ENCODE measurements at regions not wholly inside any gene's neighbourhood (a gene's known extent, or its start where the extent isn't known, plus 50 kb on each side); places are given as distances from the start of the nearest gene placed in this dataset.

DNA sequence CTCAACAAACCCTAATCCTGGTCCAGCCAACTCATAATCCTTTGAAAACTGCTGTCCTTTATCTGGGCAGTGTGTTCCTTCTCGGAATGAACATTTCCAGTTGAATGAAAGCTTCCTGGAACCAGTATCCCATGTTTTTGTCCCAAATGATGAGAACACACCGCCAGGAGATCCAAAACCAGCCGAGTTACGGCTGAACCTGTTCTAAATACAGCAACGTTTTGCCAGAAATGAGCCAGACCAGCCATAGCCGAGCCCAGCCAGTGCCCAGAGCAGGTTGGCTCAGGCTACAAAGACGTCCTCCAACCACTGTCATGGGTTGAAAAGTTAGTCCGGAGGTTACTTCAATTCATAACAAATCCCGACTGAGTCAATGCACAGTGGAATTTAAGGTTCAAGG, 67.6 kb upstream of the FOXF1 start:
- Histone ChIP-seq H3K9me3 (ENCODE audit: control insufficient read depth, insufficient read depth, low read length) (no peaks in the 10 kb centered on the region), H3K36me3 (ENCODE audit: control insufficient read depth, insufficient read depth, low read length) (no peaks in the 10 kb centered on the region), H3K9ac (ENCODE audit: low read depth, low read length) (no peak overlapping the region), H3K4me1 (ENCODE audit: control insufficient read depth, insufficient read depth, low read length) (no peaks in the 10 kb centered on the region), H3K4me3 (ENCODE audit: low read depth, low read length) (no peak overlapping the region), H3K27me3 (ENCODE audit: control insufficient read depth, insufficient read depth, low read length) (no peaks in the 10 kb centered on the region)

DNA sequence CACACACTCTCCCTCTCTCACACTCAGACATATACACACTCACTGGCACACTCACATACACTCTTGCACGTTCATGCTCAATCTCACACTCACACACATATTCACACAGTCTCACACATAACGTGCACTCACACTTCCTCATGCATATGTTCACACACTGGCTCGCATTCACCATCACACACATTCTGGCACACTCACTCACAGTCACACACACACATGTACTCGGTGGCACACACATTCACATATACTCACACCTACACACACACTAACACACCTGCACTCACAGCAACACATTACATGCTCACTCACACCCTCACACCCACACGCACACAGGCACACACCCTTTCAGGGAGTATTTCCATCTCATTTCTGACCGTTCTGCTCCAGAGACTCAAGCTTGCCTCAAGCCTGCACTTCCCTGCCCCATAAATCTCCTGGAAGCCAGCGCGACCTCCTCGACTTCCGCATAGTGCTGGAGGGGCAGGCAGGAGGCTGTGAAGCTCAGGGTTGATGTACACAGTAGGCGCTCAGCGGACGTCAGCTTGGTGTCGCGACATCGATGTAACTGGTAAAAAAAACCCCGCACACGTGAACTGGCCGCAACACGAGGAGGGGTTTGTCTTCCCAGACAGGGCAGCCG, 66.7 kb upstream of the FOXF1 start:
- Histone ChIP-seq H3K9me3 (ENCODE audit: control insufficient read depth, insufficient read depth, low read length) (no peaks in the 10 kb centered on the region), H3K4me3 (ENCODE audit: low read depth, low read length) (no peak overlapping the region), H3K4me1 (ENCODE audit: control insufficient read depth, insufficient read depth, low read length) (no peaks in the 10 kb centered on the region), H3K27me3 (ENCODE audit: control insufficient read depth, insufficient read depth, low read length) (no peaks in the 10 kb centered on the region), H3K36me3 (ENCODE audit: control insufficient read depth, insufficient read depth, low read length) (no peaks in the 10 kb centered on the region), H3K9ac (ENCODE audit: low read depth, low read length) (no peak overlapping the region)

DNA sequence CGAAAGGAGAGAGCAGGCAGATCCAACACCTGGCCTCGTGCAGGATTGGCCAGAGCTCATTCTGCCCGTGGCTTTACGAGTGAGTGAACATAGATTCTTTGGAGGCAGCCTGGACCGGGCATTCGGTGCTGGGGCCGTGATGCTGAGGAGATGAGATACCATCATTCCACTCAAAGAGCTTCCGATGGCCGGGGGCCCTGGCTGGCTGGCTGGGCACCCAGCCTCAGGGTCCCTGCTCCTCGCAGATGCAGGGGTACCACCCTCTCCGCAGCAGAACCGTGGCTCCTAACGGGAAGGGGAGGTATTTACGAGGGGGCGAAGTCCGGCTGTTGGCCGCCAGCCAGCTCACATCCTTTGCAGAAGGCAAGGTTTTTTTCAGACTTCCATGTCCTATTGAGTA, 66.1 kb upstream of the FOXF1 start:
- Histone ChIP-seq H3K4me3 (ENCODE audit: low read depth, low read length) (no peak overlapping the region), H3K9ac (ENCODE audit: low read depth, low read length) (no peak overlapping the region), H3K27me3 (ENCODE audit: control insufficient read depth, insufficient read depth, low read length) (no peaks in the 10 kb centered on the region), H3K36me3 (ENCODE audit: control insufficient read depth, insufficient read depth, low read length) (no peaks in the 10 kb centered on the region), H3K4me1 (ENCODE audit: control insufficient read depth, insufficient read depth, low read length) (no peaks in the 10 kb centered on the region), H3K9me3 (ENCODE audit: control insufficient read depth, insufficient read depth, low read length) (no peaks in the 10 kb centered on the region)

DNA sequence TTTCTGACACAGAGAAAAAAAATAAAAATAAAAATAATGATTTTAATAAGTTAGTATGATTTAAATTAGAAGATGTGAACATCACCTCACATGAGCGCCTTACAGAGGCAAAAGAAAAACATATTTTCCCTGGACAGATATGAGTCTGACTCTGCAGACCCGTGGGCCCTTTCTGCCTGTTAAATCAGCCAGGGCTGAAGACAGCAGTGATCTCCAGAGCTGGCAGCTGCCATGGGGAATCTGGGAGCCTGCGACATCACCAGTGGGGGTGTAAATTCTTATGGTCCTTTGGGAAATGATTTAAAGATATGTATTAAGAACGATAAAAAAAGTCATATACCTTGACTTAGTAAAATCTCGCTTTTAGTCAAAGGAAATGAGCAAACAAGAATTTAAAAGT, 65.7 kb upstream of the FOXF1 start:
- Histone ChIP-seq H3K4me1 (ENCODE audit: control insufficient read depth, insufficient read depth, low read length) (no peaks in the 10 kb centered on the region), H3K9ac (ENCODE audit: low read depth, low read length) (no peak overlapping the region), H3K36me3 (ENCODE audit: control insufficient read depth, insufficient read depth, low read length) (no peaks in the 10 kb centered on the region), H3K27me3 (ENCODE audit: control insufficient read depth, insufficient read depth, low read length) (no peaks in the 10 kb centered on the region), H3K4me3 (ENCODE audit: low read depth, low read length) (no peak overlapping the region), H3K9me3 (ENCODE audit: control insufficient read depth, insufficient read depth, low read length) (no peaks in the 10 kb centered on the region)

DNA sequence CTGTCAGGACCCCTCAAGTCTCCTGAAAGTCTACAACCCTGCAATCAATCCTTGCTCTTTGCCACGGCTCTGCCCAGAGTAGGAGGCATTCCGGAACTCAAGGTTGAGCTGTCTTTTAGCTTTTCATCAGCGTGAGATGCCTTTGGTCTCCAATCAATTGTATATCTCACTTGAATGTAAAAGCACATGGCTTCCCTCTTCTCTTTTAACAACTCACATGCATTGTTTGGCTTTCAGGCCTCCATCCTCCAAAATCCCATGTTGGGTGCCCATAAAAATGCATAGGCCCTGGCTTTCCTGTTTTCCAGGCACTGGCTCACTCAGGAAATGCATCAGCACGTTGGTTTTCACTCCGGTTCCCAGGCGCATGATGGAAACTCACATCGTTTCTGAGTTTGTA, 64.0 kb upstream of the FOXF1 start:
- H3K9me3 ChIP-seq (ENCODE audit: control insufficient read depth, insufficient read depth, low read length) = no peaks in the 10 kb centered on the region
- no peaks in the 10 kb centered on the region for H3K36me3 ChIP-seq (ENCODE audit: control insufficient read depth, insufficient read depth, low read length)
- no peaks in the 10 kb centered on the region for H3K27me3 ChIP-seq (ENCODE audit: control insufficient read depth, insufficient read depth, low read length)
- no peak overlapping the region for H3K9ac ChIP-seq (ENCODE audit: low read depth, low read length)
- no peaks in the 10 kb centered on the region for H3K4me1 ChIP-seq (ENCODE audit: control insufficient read depth, insufficient read depth, low read length)
- no peak overlapping the region for H3K4me3 ChIP-seq (ENCODE audit: low read depth, low read length)

DNA sequence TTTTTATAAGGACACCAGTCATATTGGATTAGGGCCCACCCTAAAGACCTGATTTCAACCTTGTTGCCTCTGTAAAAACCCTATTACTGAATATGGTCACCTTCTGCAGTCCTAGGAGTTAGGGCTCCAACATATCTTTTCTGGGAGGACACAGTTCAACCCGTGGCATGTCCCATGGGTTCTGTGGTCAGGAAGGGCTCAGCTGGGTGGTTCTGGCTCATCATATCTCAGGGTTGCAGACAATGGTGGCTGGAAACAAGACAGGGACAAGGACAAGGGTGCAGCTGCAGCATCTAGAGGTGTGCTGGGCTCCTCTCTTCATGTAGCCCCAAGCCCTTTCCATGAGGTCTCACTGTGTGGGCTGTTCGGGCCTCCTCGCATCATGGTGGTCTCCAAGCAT, 63.1 kb upstream of the FOXF1 start:
- H3K4me1 ChIP-seq (ENCODE audit: control insufficient read depth, insufficient read depth, low read length) = no peaks in the 10 kb centered on the region
- H3K27me3 ChIP-seq (ENCODE audit: control insufficient read depth, insufficient read depth, low read length) = no peaks in the 10 kb centered on the region
- H3K36me3 ChIP-seq (ENCODE audit: control insufficient read depth, insufficient read depth, low read length) = no peaks in the 10 kb centered on the region
- H3K9me3 ChIP-seq (ENCODE audit: control insufficient read depth, insufficient read depth, low read length) = no peaks in the 10 kb centered on the region
- no peak overlapping the region for H3K9ac ChIP-seq (ENCODE audit: low read depth, low read length)
- no peak overlapping the region for H3K4me3 ChIP-seq (ENCODE audit: low read depth, low read length)

DNA sequence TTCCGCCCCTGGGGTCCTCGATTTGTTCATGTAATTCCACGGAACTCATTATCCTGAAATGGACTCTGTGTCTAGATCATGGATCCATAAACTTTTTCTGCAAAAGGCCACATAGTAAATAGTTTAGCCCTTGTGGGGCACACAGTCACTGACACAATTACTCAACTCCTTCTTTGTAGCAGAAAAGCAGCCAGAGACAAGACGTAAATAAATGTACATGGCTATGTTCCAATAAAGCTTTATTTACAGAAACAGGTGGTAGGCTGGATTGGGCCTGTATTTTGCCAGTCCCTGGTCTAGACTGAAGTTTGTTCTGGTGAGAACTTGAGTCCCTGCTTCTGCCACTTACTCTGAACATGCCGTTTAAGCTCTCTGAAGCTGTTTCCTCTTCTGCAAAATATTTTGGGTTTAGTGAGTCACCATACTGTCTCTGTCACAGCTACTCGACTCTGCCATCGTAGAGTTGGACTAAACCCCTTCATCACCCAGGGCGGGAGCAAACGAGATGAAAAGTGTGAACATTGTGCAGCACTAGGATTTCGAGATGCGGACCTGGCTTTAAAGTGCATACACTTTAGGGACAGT, 61.9 kb upstream of the FOXF1 start:
- Histone ChIP-seq H3K4me3 (ENCODE audit: low read depth, low read length) (no peak overlapping the region), H3K36me3 (ENCODE audit: control insufficient read depth, insufficient read depth, low read length) (no peaks in the 10 kb centered on the region), H3K27me3 (ENCODE audit: control insufficient read depth, insufficient read depth, low read length) (no peaks in the 10 kb centered on the region), H3K9ac (ENCODE audit: low read depth, low read length) (no peak overlapping the region), H3K4me1 (ENCODE audit: control insufficient read depth, insufficient read depth, low read length) (no peaks in the 10 kb centered on the region), H3K9me3 (ENCODE audit: control insufficient read depth, insufficient read depth, low read length) (no peaks in the 10 kb centered on the region)

DNA sequence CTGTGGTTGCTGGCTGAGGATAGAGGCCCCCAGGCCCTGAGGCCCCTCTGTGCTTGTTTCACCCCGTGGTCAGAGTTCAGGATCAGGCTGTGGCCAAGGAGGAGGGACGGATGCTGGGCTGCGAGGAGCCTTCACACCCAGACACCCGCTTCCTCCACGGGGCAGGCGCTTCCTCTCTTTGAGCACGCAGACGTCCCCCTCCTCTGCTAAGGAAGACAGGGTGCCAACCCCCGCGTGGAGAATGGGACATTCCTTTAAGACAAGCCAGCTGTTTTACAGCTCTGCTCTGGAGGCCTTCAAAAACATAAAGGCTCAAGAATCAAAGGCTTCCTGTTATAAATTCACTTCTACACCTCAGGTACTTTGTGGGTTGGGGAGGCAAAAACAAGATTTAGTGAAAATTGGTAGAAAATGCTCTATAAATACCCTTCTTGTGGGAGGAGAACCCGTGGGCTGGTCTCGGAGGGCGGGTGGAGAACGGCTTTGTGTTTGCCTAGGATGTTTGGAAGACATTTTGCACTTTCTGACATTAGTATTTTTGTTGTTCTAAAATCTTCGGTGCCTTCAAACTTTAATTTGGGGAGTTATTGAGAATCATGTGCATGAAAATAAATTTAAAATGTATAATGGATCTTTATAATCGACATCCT, 60.8 kb upstream of the FOXF1 start:
- Histone ChIP-seq H3K9ac (ENCODE audit: low read depth, low read length) (no peak overlapping the region), H3K27me3 (ENCODE audit: control insufficient read depth, insufficient read depth, low read length) (no peaks in the 10 kb centered on the region), H3K36me3 (ENCODE audit: control insufficient read depth, insufficient read depth, low read length) (no peaks in the 10 kb centered on the region), H3K9me3 (ENCODE audit: control insufficient read depth, insufficient read depth, low read length) (no peaks in the 10 kb centered on the region), H3K4me3 (ENCODE audit: low read depth, low read length) (no peak overlapping the region), H3K4me1 (ENCODE audit: control insufficient read depth, insufficient read depth, low read length) (no peaks in the 10 kb centered on the region)

DNA sequence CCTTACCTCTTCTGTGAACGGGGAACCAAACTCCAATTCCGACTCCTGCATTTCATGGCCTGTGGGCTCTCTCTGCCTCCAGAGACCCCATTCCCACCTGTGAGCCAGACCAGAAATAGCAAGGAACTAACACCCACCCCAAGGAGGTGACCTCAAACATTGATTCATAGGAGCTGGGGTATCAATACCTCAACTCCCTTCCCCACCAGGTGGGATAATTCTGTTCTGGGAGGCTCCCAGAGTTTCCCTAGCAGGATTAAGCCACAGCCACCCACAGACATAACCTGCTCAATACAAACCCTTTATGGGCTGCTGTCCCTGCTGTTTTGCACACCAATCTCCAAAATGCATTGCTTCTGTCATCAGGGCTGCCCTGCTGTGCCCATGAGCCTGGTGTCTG, 59.6 kb upstream of the FOXF1 start:
- Histone ChIP-seq H3K36me3 (ENCODE audit: control insufficient read depth, insufficient read depth, low read length) (no peaks in the 10 kb centered on the region), H3K4me1 (ENCODE audit: control insufficient read depth, insufficient read depth, low read length) (no peaks in the 10 kb centered on the region), H3K9ac (ENCODE audit: low read depth, low read length) (no peak overlapping the region), H3K4me3 (ENCODE audit: low read depth, low read length) (no peak overlapping the region), H3K9me3 (ENCODE audit: control insufficient read depth, insufficient read depth, low read length) (no peaks in the 10 kb centered on the region), H3K27me3 (ENCODE audit: control insufficient read depth, insufficient read depth, low read length) (no peaks in the 10 kb centered on the region)

DNA sequence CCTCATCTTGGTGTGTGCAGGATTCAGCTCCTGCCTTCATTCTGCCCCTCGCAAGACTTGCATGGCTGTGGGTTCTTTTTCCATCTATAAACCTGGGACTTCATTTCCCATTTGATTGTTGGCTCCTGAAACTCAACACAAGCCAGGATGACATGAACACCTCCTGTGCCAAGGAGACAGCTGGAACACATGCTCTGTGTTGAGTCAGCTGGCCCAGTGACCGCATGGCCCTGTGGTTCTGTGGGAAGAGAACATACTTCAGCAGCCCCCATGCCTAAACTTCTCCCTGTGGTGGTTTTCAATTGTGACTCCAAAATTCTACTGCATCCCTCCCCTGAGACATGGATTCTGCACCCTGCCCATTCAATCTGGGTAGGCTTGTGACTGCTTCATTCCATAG, 57.9 kb upstream of the FOXF1 start:
- Histone ChIP-seq H3K4me3 (ENCODE audit: low read depth, low read length) (no peak overlapping the region), H3K4me1 (ENCODE audit: control insufficient read depth, insufficient read depth, low read length) (no peaks in the 10 kb centered on the region), H3K9ac (ENCODE audit: low read depth, low read length) (no peak overlapping the region), H3K36me3 (ENCODE audit: control insufficient read depth, insufficient read depth, low read length) (no peaks in the 10 kb centered on the region), H3K27me3 (ENCODE audit: control insufficient read depth, insufficient read depth, low read length) (no peaks in the 10 kb centered on the region), H3K9me3 (ENCODE audit: control insufficient read depth, insufficient read depth, low read length) (no peaks in the 10 kb centered on the region)

DNA sequence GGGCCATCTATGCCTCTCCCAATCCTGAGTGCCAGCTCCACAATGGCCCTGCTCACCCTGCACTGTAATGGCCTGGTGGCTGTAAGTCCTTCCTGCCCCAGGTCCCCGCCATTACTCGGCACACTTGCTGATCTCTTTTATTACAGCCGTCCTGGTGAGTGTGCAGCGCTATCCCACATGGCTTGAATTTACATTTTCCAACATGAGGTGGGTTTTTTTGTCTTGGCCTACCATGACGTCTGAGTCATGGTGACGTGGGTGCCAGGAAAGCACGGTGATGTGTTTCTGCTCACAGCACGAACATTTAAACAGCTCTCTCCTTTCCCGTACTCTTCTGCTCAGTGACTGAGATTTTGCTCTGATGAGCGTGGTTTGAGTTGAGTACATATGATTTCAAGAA, 55.2 kb upstream of the FOXF1 start:
- Histone ChIP-seq H3K4me3 (ENCODE audit: low read depth, low read length) (no peak overlapping the region), H3K36me3 (ENCODE audit: control insufficient read depth, insufficient read depth, low read length) (no peaks in the 10 kb centered on the region), H3K4me1 (ENCODE audit: control insufficient read depth, insufficient read depth, low read length) (no peaks in the 10 kb centered on the region), H3K9me3 (ENCODE audit: control insufficient read depth, insufficient read depth, low read length) (no peaks in the 10 kb centered on the region), H3K27me3 (ENCODE audit: control insufficient read depth, insufficient read depth, low read length) (no peaks in the 10 kb centered on the region), H3K9ac (ENCODE audit: low read depth, low read length) (no peak overlapping the region)

DNA sequence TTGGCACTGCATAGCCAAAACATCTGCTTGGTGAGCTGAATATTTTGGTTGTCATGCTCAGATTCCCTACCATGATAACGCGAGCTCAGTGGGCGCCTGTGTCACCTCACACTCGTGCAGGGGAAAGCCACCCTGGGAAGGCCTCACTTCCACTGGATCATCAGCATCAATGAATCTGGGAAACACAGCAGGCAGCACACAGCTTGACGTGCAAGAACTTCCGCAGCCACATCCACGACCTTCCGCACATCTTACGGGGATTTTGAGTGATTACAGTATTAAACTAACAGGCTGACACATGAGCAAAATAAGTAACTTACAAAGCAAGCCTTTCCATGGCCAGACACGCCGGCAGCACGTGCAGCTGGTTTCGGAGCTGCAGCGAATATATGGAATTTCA, 54.7 kb upstream of the FOXF1 start:
- Histone ChIP-seq H3K36me3 (ENCODE audit: control insufficient read depth, insufficient read depth, low read length) (no peaks in the 10 kb centered on the region), H3K4me1 (ENCODE audit: control insufficient read depth, insufficient read depth, low read length) (no peaks in the 10 kb centered on the region), H3K9me3 (ENCODE audit: control insufficient read depth, insufficient read depth, low read length) (no peaks in the 10 kb centered on the region), H3K9ac (ENCODE audit: low read depth, low read length) (no peak overlapping the region), H3K4me3 (ENCODE audit: low read depth, low read length) (no peak overlapping the region), H3K27me3 (ENCODE audit: control insufficient read depth, insufficient read depth, low read length) (no peaks in the 10 kb centered on the region)
